ENCODE measurements at regions not wholly inside any gene's neighbourhood (a gene's known extent, or its start where the extent isn't known, plus 50 kb on each side); places are given as distances from the start of the nearest gene placed in this dataset.
"Not testable (repeated sequence)": the region's sequence is repeated elsewhere in the genome, so short reads cannot be mapped to it uniquely, and the experiment has no call there.

GRCh38 chrX:110519501-110519900, 160.9 kb downstream of the RTL9 start:
- no peak for DNase-seq

GRCh38 chrX:110519906-110520452, 161.3 kb downstream of the RTL9 start:
- DNase-seq, result peak; percentile 25

- not testable (repeated sequence) for DNase-seq
Observed at GRCh38 chrX:110520652-110521051, 162.0 kb downstream of the RTL9 start.

GRCh38 chrX:110531873-110532580, 173.4 kb downstream of the RTL9 start:
- peak; percentile 70 for DNase-seq

- peak; percentile 55 for DNase-seq
Observed at GRCh38 chrX:110532581-110532931, 173.9 kb downstream of the RTL9 start.

- no peak for DNase-seq
Observed at GRCh38 chrX:110536816-110537215, 178.2 kb downstream of the RTL9 start.

GRCh38 chrX:110541266-110541665, 182.6 kb downstream of the RTL9 start:
- no peak for DNase-seq

GRCh38 chrX:110550854-110551253, 192.2 kb downstream of the RTL9 start:
- not testable (repeated sequence) for DNase-seq

GRCh38 chrX:110557864-110558263, 199.2 kb downstream of the RTL9 start:
- no peak for DNase-seq

- no peak for DNase-seq
Observed at GRCh38 chrX:110558406-110558805, 199.8 kb downstream of the RTL9 start.

- DNase-seq, result no peak
Observed at GRCh38 chrX:110561034-110561433, 202.4 kb downstream of the RTL9 start.

- no peak for DNase-seq
Observed at GRCh38 chrX:110563282-110563681, 204.6 kb downstream of the RTL9 start.

- no peak for DNase-seq
Observed at GRCh38 chrX:110568441-110568840, 209.8 kb downstream of the RTL9 start.

- DNase-seq, result no peak
Observed at GRCh38 chrX:110569506-110569905, 210.9 kb downstream of the RTL9 start.

GRCh38 chrX:110578270-110578669, 217.3 kb downstream of the CHRDL1 start:
- no peak for DNase-seq

GRCh38 chrX:110584083-110584482, 211.5 kb downstream of the CHRDL1 start:
- DNase-seq, result no peak

GRCh38 chrX:110588164-110588563, 207.5 kb downstream of the CHRDL1 start:
- no peak for DNase-seq

- DNase-seq, result no peak
Observed at GRCh38 chrX:110588853-110589252, 206.8 kb downstream of the CHRDL1 start.

- no peak for DNase-seq
Observed at GRCh38 chrX:110600745-110601310, 194.8 kb downstream of the CHRDL1 start.

GRCh38 chrX:110614596-110614995, 181.0 kb downstream of the CHRDL1 start:
- DNase-seq, result no peak

Measured in hindlimb muscle (tissue), 1 donor.